WI38 (cell line): ENCODE measurements at regions not wholly inside any gene's neighbourhood (a gene's known extent, or its start where the extent isn't known, plus 50 kb on each side); places are given as distances from the start of the nearest gene placed in this dataset.

Experiments
- H3K4me3 ChIP-seq: 2 replicates; pipeline ENCODE4 v1.5.1; 2011; ENCODE audit warnings: low read depth, mild to moderate bottlenecking, control low read depth, low read length
- CTCF ChIP-seq: IDR thresholded peaks from 2 replicates; pipeline ENCODE4 v1.5.1; 2012; ENCODE audit warnings: low read depth, mild to moderate bottlenecking, control low read depth, low read length

- H3K4me3 ChIP-seq = no peak overlapping the region
- TF ChIP-seq CTCF = no peak
Measured at GRCh38 chr10:44051584-44052385, 333.1 kb downstream of the CXCL12 start.

- H3K4me3 ChIP-seq = no peak overlapping the region
- no peak for TF ChIP-seq CTCF
Measured at GRCh38 chr10:44051091-44051490, 333.8 kb downstream of the CXCL12 start.

- H3K4me3 ChIP-seq = no peak overlapping the region
- TF ChIP-seq CTCF = no peak
Measured at GRCh38 chr10:44049301-44050015, 335.4 kb downstream of the CXCL12 start.

GRCh38 chr10:44047361-44047760 lies 337.5 kb downstream of the CXCL12 start:
- TF ChIP-seq CTCF = no peak
- no peak overlapping the region for H3K4me3 ChIP-seq

- no peak overlapping the region for H3K4me3 ChIP-seq
- 0 out of 2 replicates have a peak, but pooled peaks have one; percentile 4 for TF ChIP-seq CTCF
Measured at GRCh38 chr10:44046605-44047004, 338.3 kb downstream of the CXCL12 start.

- H3K4me3 ChIP-seq = no peak overlapping the region
- TF ChIP-seq CTCF = no peak
Measured at GRCh38 chr10:44045020-44045419, 339.9 kb downstream of the CXCL12 start.

- no peak overlapping the region for H3K4me3 ChIP-seq
- no peak for TF ChIP-seq CTCF
Measured at GRCh38 chr10:44044549-44044948, 340.3 kb downstream of the CXCL12 start.
